SW 1271 (cell line): ENCODE measurements at regions not wholly inside any gene's neighbourhood (a gene's known extent, or its start where the extent isn't known, plus 50 kb on each side); places are given as distances from the start of the nearest gene placed in this dataset.

Experiments
- DNase-seq, 2 experiments: peaks; one replicate each; lab custom pipeline; 2025; lab: John Stamatoyannopoulos, UW

DNA sequence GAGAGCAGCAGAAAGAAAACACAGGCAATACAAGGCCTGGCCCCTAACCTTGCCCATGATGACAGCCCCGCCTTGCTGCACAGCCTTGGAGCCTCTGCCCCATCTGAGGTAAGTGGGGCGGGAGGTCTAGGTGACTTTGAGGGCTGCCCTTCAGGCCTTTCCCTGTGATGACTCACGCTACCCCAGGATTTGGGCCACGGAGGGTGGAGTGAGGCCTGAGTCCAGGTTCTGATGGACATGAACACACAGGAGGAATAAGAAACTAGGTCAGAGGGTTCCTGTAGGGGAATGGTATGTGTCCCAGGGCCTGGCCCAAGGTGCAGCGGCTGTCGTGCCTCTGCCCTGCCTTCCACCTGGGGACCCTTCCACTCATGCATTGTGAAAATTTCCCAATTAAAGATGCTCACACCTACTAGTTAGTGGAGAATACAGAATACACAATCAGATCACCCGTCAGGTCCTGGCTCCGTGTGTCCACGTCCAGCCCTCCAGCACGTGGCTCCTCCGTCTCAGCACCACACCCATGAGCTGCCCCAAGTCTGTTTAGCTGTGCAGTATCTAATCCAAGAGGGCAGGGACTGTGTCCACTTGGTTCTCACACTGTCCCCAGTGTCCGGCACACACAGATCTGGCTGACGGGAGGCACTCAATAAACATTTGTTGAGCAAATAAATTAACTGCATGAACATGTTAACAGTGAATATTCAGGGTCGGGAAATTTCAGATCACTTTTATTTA lies 111.0 kb downstream of the CHST1 start:
- no peak for DNase-seq

DNA sequence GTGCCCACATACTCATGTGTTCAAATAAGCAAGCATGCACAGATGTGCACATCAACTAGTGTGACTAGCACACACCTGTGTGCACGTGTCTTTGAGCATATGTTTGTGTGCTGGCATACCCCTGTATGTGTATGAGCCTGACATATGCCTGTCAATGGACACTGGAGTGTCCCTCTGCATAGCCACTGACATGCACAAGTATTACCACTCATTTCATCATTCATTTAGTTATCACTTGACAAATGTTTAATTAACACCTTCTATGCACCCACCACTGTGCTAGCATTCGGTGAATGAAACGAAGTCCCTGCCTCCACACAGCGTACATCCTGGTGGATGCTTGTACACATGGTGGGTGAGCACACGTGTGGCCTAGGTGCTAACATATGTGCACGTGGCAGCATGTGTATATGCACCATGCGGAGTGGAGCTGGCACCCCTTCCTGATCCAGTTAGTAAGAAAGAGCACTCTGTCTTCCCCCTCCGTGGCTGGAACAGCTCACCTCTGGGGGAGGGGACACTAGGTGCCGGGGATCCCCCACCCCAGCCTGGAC lies 112.0 kb downstream of the CHST1 start:
- DNase-seq, result no peak

- DNase-seq, result no peak
These were observed 114.2 kb downstream of the CHST1 start for GRCh38 chr11:45551191-45551713.

- no peak for DNase-seq
These were observed 116.2 kb downstream of the CHST1 start for GRCh38 chr11:45549257-45549656.

DNA sequence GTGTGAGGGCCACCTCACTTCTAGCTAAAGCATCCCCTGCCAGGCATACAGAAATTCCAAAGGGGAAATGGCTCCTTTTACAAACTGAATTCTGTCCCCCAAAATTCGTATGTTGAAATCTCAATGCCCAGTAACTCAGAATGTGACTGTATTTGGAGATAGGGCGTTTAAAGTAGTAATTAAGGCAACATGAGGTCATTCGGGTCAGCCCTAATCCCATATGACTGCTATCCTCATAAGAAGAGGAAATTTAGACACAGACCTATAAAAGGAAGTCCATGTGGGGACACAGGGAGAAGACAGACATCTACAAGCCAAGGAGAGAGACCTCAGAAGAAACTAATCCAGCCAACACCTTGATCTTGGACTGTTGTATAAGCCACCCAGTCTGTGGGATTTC lies 119.1 kb downstream of the CHST1 start:
- DNase-seq, result no peak

DNA sequence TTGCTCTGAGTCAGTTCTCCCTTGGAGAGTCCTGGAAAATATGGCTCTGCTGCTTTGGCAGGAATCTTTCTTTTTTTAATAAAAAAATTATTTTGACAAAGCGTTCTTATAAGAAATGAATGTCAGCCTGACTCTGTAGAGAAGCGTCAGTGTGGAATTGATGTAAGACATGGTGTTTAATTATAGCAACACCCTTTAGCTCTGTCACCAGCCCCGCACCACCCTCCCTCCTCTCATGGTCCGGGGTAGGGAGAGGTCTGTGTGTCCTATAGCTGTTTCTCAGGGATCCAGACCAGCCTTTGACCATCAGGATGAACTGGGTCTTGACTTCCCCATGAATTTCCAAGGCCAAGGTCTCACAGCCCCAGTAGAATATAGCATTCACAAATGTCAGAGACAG lies 120.6 kb downstream of the CHST1 start:
- DNase-seq, result no peak

DNA sequence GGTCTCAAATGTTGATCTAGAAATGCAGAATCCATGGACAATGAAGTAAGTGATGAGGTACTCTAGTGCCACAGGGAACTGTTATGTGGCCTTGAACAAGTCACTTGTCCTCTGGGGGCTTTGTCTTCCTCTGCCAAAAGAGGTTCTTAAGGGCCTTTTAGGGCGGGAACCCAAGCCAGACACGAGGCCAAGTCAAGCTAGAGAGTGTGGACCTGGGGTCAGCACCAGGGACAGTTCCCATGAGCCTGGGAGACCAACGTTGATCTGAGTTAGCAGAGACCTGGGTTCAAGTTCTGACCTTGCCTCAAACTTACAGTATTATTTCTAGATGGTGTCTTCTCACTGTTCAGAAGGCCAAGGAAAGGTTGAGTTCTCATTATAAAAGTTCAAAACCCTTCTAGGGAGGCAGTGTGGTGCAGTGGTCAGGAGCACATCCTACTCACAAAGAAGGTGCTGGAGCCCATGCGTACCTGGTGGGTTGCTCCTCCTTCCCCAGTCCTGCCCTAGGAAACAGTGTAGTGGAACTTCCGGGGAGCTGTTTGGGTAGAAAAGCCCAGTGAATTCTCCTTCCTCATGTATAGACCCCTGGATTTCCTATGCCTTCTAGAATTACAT lies 121.5 kb downstream of the CHST1 start:
- DNase-seq, result no peak

DNA sequence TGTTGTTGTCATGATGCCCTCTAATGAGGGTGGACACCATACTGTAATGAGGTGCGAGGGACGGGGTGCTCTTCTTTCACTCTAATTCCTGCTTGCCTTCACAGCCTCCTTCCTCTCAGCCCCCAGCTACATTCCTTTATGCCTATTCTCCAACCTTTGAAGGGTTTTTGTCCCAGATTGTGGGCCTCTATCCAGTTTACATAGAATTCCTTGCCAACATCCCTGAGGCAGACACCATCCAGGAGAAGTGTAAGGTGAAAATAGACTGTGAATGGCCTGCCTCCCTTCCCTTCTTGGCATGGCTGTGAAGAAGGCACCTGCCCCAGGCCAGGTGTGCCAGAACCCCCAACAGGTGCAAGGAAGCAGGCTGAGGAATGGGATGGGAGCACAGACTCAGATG lies 122.3 kb downstream of the CHST1 start:
- no peak for DNase-seq

GRCh38 chr11:45541693-45542434 lies 123.6 kb downstream of the CHST1 start:
- DNase-seq, result no peak

DNA sequence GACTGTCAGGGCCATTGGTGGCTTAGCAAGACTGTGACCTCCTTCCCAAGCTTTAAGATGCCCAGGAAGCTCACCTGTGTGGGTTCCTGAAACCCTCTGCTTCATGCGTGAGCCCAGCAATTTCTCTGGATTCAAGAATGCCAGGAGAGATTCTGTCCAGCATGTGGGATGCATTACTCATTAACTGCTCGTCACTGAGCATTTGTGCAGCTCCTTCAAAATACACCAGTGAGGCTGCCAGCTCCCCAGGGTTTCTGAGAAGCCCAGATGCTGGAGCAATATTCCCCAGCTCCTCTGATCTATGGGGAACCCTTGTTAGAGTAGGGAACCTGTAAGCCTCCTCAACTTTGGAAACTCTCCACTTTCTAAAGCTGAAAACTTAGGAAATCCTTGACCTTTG lies 126.5 kb downstream of the CHST1 start:
- DNase-seq, result no peak

GRCh38 chr11:45538363-45538762 lies 127.1 kb downstream of the CHST1 start:
- DNase-seq, result no peak

DNA sequence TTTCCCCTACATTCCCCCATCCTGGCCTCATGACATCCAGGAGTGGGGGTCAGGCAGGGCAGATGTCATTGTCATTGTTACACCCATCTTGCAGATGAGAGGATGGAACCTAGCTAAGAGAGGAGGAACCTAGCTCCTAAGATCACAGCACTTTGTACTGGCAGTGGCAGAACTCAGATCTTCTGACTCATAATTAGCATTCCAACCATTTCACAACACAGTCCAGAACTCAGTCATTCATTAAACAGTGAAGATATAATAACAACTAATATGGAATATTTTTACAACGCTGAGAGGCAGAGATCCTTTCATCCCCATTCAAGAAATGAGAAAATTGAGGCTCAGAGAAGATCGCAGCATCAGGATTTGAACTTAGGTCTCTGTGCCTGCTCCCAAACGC lies 127.8 kb downstream of the CHST1 start:
- no peak for DNase-seq

DNA sequence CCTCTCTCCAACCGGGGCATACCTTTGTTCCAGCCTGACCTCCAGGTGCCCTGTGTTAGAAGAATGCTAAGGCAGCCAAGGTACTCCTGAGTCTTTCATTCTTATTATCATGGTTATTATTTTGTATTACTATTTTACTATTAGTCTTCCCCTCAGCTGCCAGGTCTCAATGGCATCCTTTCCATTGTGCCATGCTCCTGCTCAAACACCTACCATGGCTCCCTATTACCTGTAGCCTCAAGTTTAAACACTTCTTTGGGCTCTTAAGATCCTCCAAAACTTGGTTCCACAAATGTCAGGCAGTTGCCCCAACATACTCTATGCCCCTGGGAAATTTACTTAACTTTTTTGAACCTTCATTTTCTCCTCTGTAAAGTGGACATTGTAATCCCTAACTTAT lies 130.4 kb downstream of the CHST1 start:
- DNase-seq, result no peak

- DNase-seq, result no peak
These were observed 131.3 kb downstream of the CHST1 start for GRCh38 chr11:45534132-45534531.

DNA sequence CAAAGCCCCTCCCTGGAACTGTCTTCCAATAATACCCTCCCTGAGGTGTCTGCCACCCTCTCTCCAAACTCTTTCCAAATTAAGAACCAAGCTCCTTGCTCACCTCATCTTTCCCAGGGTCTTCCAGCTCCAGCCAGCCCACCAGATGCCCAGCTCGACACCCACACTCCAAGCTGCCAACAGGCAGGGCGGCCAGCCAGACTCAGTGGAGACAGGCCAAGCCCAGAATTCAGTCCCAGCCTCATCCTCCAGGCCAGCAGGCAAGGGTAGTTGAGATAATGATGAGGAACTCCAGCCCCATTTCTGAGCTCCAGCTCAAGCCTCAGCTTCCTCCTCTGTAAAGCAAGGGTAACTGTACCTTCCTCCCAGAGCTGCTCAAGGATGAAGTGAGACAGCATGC lies 132.9 kb downstream of the CHST1 start:
- DNase-seq, result no peak

GRCh38 chr11:45530776-45531175 lies 134.6 kb downstream of the CHST1 start:
- no peak for DNase-seq

DNA sequence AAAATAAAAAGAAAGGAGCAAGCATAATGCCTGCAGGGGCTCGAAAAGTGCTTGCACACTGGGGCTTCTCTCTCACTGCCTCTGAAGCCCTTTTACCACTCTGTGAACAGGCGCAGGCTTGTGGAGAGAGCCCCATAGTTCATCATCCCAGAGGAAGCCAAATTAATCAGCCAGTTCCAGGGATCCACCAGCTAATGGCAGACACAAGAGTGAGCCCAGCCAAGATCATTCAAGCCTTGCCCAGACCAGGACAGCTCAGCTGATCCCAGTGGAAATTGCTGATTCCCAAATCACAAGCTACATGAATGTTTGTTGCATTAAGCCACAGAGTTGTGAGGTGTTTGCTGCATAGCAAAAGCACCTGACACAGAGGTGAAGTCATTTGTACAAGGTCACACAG lies 135.3 kb downstream of the CHST1 start:
- DNase-seq, result no peak

GRCh38 chr11:45528435-45528834 lies 137.0 kb downstream of the CHST1 start:
- DNase-seq, result no peak

DNA sequence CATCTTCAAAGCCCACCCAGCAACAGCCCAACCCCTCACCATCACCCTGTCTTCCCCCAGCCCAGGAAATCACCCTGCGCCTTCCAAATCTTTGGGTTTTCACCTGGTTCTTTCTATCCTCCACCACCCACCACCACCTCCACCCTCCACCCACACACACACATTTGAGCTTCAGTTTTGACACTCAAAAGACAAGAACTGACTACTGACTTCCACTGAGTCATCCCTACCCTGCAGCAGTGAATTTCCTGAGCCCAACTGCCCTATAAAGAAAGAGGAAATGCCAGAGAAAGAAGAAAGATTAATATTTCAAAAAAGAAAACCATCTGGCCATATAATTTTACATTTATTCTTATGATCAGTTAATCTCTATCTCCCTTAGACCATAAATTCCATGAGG lies 137.5 kb downstream of the CHST1 start:
- DNase-seq, result no peak

- DNase-seq, result no peak
These were observed 140.0 kb downstream of the CHST1 start for GRCh38 chr11:45525393-45525792.

GRCh38 chr11:45523760-45524159 lies 141.7 kb downstream of the CHST1 start:
- no peak for DNase-seq

DNA sequence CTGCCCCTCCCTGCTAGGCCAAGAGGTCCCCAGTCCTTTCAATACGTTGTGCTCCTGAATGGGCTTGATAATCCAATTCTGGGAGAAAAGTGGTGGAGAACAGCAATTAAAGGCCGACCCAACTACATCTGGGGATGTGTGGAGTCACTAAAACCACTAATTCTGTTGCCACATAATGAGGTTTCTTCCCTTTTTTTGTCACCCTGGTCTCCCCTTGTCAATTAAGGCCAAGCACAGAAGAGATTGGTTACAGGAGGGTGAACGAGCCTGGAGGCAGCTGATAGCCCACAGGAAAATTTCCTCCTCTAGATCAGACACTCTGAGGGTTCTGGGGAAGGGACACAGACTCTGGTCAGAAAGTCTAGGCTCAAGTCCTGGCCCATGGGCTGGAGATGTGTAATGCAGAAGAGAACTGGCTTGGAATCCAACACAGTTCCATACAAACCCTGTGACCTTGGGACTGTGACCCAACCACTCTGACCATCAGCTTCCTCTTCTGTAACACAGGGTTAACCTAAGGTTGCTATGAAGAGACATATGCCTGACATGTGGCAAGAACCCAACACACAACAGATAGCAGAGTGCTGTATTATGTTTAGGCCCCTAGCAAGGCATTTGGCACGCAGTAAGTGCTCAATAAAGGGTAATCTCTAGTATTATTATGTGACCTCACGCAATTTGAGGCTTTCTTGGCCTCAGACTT lies 146.4 kb downstream of the CHST1 start:
- DNase-seq, result no peak
